ENCODE measurements at regions not wholly inside any gene's neighbourhood (a gene's known extent, or its start where the extent isn't known, plus 50 kb on each side); places are given as distances from the start of the nearest gene placed in this dataset.

- Histone ChIP-seq H3K27ac (ENCODE audit: extremely low read depth, low read depth, low read length) (no peak overlapping the region), H3K4me1 (replicated peaks in 1 of 2; ENCODE audit: control insufficient read depth in 2 of 2, insufficient read depth in 2 of 2, low read length in 2 of 2) (no peaks in the 10 kb centered on the region), H3K79me2 (ENCODE audit: control insufficient read depth, insufficient read depth, low read length) (no peaks in the 10 kb centered on the region), H3K9me1 (ENCODE audit: control insufficient read depth, insufficient read depth, low read length) (no peaks in the 10 kb centered on the region), H3K9ac (ENCODE audit: insufficient read depth in 1 of 2, low read depth in 2 of 2, low read length in 2 of 2) (no peak overlapping the region), H3K4me2 (ENCODE audit: insufficient read depth, low read length) (no peak overlapping the region), H2AFZ (ENCODE audit: low read depth, low read length) (no peak overlapping the region), H3K4me3 (no peak overlapping the region), H4K20me1 (replicated peaks; ENCODE audit: control insufficient read depth, insufficient read depth, low read length) (no peaks in the 10 kb centered on the region), H3K27me3 (ENCODE audit: control insufficient read depth in 2 of 2, insufficient read depth in 2 of 2, low read length in 2 of 2) (no peaks in the 10 kb centered on the region), H3K9me3 (replicated peaks; ENCODE audit: control insufficient read depth, insufficient read depth, low read depth, low read length) (no peaks in the 10 kb centered on the region; the same call in 1 of the 2 replicates), H3K36me3 (ENCODE audit: control insufficient read depth, insufficient read depth, low read length) (no peaks in the 10 kb centered on the region)
- WGBS (ENCODE audit: insufficient coverage, low coverage, missing lambda C conversion rate), result 0% methylated on average over 1 of the region's 1 CpG
- intact Hi-C loops (cut with micrococcal nuclease) (no loop called here), in situ Hi-C loops (cut with MboI) (no loop called here)
- no peak for ATAC-seq
- FAIRE-seq, result no peak
- ChIA-PET CTCF (ENCODE audit: low intra/inter-chr PET ratio) (no interaction called here), POLR2A (no interaction called here)
- DNase-seq (ENCODE audit: extremely low read depth in 1 of 4, low spot score in 3 of 4), result no peak
- TF ChIP-seq SP2 (IDR thresholded peaks at IDR 0.05; ENCODE audit: extremely low read depth, low read depth, low read length, poor library complexity, severe bottlenecking) (no peak), ZFP30 (CRISPR knock-in tag; IDR thresholded peaks at IDR 0.05; ENCODE audit: borderline replicate concordance) (no peak), RB1 (IDR thresholded peaks at IDR 0.05; ENCODE audit: low read depth) (no peak), NFIC (IDR thresholded peaks at IDR 0.05) (no peak), ZMIZ1 (IDR thresholded peaks at IDR 0.05; ENCODE audit: low read depth in 2 of 2, low read length in 2 of 2) (no peak), CSDE1 (IDR thresholded peaks at IDR 0.05) (no peak)
- no TSS peak for BruUV-seq (replicated peaks)
Measured at GRCh38 chr6:102679865-102680264, 1286.4 kb downstream of the GRIK2 start.
